Epithelial cell of esophagus (primary cell): ENCODE measurements at regions not wholly inside any gene's neighbourhood (a gene's known extent, or its start where the extent isn't known, plus 50 kb on each side); places are given as distances from the start of the nearest gene placed in this dataset.

Experiments used
- DNase-seq: peaks from one replicate; pipeline ENCODE4 v3.0.0; 2010; ENCODE audit warnings: low read depth
- H3K4me3 ChIP-seq: 2 replicates; pipeline ENCODE4 v1.5.1; 2011; ENCODE audit warnings: mild to moderate bottlenecking, low read length, control low read depth
- CTCF ChIP-seq: IDR thresholded peaks from 2 replicates; pipeline ENCODE4 v1.5.1; 2011; ENCODE audit warnings: low read depth, mild to moderate bottlenecking, low read length, control low read depth, inconsistent platforms; ENCODE audit not compliant: insufficient read depth; ENCODE audit errors: missing control alignments

- DNase-seq, result no peak
- H3K4me3 ChIP-seq, result no peak overlapping the region
- no peak for TF ChIP-seq CTCF
Observed at GRCh38 chr3:7793786-7794185, 707.8 kb upstream of the LMCD1 start.

- TF ChIP-seq CTCF, result no peak
- no peak for DNase-seq
- no peak overlapping the region for H3K4me3 ChIP-seq
Observed at GRCh38 chr3:7798276-7798675, 703.3 kb upstream of the LMCD1 start.

DNA sequence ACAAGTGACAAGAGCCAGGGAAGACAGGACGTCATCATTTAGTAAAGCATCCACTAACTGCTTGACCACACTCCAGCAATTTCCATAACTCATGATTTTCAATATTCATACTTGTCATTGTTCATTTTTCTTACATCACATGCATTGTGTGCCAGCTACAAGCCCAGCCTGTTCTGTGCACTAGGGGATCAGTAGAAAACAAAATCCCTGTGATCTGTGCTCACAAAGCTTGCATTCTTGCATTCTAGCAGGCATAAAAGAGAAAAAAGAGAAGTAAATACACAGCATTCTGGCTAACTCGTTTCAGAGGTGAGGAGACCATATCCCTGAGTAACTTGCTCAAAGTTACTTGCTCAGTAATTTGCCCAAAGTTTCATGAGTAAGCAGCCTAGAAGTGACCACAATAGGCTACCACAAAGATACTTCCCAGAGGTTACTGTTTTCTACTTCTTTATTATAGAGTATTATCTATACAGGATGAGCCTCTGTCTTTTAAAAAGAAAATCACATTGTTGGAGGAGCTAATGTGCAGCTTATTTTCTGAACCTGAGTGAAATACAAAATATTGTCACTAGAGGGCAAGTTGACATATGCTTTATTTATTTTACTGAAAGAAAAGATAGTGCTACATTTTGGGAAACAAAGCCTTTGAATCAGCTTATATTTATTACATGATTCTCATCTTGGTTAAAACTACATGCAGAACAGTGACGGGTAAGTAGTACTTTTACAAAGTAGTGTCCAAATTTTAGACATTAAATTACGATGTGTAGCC, 701.4 kb upstream of the LMCD1 start:
- TF ChIP-seq CTCF, result no peak

GRCh38 chr3:7812490-7812889, 689.1 kb upstream of the LMCD1 start:
- DNase-seq, result no peak
- TF ChIP-seq CTCF, result no peak
- H3K4me3 ChIP-seq, result no peak overlapping the region

More for the DNA sequence above, 701.4 kb upstream of the LMCD1 start:
- DNase-seq, result peak; percentile 6
- H3K4me3 ChIP-seq, result no peak overlapping the region

- TF ChIP-seq CTCF, result no peak
- no peak overlapping the region for H3K4me3 ChIP-seq
- DNase-seq, result no peak
Observed at GRCh38 chr3:7813365-7813764, 688.3 kb upstream of the LMCD1 start.

DNA sequence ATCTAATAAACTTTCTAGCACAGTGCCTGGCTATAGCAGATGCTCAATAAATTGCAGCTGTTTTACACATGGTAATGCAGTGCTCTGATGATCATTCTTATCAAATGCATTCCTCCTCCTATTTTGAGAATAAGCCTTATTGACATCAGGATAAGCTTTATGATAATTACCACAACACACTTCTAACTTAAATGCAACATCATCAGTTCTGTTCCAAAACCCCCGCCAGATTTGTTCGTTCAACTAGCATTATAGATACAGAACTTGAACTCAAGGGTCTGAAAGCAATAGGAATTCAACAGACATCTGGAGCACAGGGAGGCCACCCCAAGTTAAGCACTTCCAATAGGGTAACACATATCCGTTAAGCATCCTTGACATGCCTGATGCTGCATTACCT, 684.4 kb upstream of the LMCD1 start:
- no peak for DNase-seq
- H3K4me3 ChIP-seq, result no peak overlapping the region

More for the DNA sequence above, 684.4 kb upstream of the LMCD1 start:
- no peak for TF ChIP-seq CTCF
